A549 (cell line): ENCODE measurements at regions not wholly inside any gene's neighbourhood (a gene's known extent, or its start where the extent isn't known, plus 50 kb on each side); places are given as distances from the start of the nearest gene placed in this dataset.

Source experiments
- CTCF ChIP-seq: fragments of >200 bp; sonication (Bioruptor Twin); formaldehyde crosslinking; IDR thresholded peaks from 3 replicates; pipeline ENCODE4 v1.5.1; 2016
- MAX ChIP-seq: IDR thresholded peaks from 2 replicates; pipeline ENCODE4 v1.6.1; 2012
- MAZ ChIP-seq: fragments of 150-350 bp; IDR thresholded peaks from 2 replicates; pipeline ENCODE4 v1.6.1; 2014; ENCODE audit warnings: antibody characterized with exemption, low read depth, low read length, borderline replicate concordance
- NR3C1 ChIP-seq: fragments of >200 bp; sonication (Bioruptor Twin); formaldehyde crosslinking; IDR thresholded peaks from 3 replicates; pipeline ENCODE4 v1.6.1; 2017
- POLR2A ChIP-seq: IDR thresholded peaks from 2 replicates; pipeline ENCODE4 v1.6.1; 2012; ENCODE audit warnings: mild to moderate bottlenecking, low read length

GRCh38 chr2:55108456-55109160 lies 58.4 kb upstream of the RTN4 start:
- TF ChIP-seq CTCF (no peak), NR3C1 (no peak), MAZ (no peak), POLR2A (no peak), MAX (no peak)
